ENCODE measurements at regions not wholly inside any gene's neighbourhood (a gene's known extent, or its start where the extent isn't known, plus 50 kb on each side); places are given as distances from the start of the nearest gene placed in this dataset.

DNA sequence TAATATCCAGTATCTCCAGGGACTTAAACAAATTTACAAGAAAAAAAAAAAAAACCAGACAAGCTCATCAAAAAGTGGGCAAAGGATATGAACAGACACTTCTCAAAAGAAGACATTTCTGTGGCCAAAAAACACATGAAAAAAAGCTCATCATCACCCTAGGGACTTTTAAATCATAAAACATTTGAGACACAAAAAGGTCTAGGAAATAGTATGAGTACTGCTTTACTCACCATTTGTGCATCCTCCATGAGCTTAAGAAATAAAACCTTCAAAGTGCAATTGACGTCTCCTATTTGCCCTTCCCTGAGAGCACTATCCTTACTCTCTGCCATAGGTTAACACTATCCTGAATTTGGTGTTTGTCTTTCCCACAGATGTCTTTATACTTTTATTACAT, 193.7 kb upstream of the NREP start:
- no peaks in the 10 kb centered on the region for H4K20me1 ChIP-seq (ENCODE audit: insufficient read depth)
- H3K27me3 ChIP-seq (ENCODE audit: insufficient read depth, low read depth) = no peaks in the 10 kb centered on the region
- H3K4me2 ChIP-seq = no peak overlapping the region
- no TSS peak for BruUV-seq (replicated peaks)
- no peak overlapping the region for H3K27ac ChIP-seq
- no peak overlapping the region for H2AFZ ChIP-seq
- H3K36me3 ChIP-seq (ENCODE audit: low read depth) = no peaks in the 10 kb centered on the region
- no peak for DNase-seq
- intact Hi-C loops (cut with micrococcal nuclease; ENCODE audit: unreplicated experiment) = no loop called here
- ChIA-PET CTCF (no interaction called here), POLR2A (ENCODE audit: unreplicated experiment) (no interaction called here)
- no peaks in the 10 kb centered on the region for H3K4me1 ChIP-seq (replicated peaks; ENCODE audit: insufficient read depth)
- H3F3A ChIP-seq (ENCODE audit: insufficient read depth, low read depth) = no peaks in the 10 kb centered on the region
- no peak overlapping the region for H3K4me3 ChIP-seq
- no peak for TF ChIP-seq EZH2 (IDR thresholded peaks at IDR 0.05; ENCODE audit: low read depth)
- TF ChIP-seq, protein P1, sequence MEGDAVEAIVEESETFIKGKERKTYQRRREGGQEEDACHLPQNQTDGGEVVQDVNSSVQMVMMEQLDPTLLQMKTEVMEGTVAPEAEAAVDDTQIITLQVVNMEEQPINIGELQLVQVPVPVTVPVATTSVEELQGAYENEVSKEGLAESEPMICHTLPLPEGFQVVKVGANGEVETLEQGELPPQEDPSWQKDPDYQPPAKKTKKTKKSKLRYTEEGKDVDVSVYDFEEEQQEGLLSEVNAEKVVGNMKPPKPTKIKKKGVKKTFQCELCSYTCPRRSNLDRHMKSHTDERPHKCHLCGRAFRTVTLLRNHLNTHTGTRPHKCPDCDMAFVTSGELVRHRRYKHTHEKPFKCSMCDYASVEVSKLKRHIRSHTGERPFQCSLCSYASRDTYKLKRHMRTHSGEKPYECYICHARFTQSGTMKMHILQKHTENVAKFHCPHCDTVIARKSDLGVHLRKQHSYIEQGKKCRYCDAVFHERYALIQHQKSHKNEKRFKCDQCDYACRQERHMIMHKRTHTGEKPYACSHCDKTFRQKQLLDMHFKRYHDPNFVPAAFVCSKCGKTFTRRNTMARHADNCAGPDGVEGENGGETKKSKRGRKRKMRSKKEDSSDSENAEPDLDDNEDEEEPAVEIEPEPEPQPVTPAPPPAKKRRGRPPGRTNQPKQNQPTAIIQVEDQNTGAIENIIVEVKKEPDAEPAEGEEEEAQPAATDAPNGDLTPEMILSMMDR (conservative IDR thresholded peaks at IDR 0.05) = no peak
- H3K79me2 ChIP-seq (ENCODE audit: low read depth) = no peaks in the 10 kb centered on the region
- H3K9me3 ChIP-seq (ENCODE audit: insufficient read depth, low read depth) = no peaks in the 10 kb centered on the region
- H3K9me2 ChIP-seq (ENCODE audit: insufficient read depth) = no peaks in the 10 kb centered on the region

DNA sequence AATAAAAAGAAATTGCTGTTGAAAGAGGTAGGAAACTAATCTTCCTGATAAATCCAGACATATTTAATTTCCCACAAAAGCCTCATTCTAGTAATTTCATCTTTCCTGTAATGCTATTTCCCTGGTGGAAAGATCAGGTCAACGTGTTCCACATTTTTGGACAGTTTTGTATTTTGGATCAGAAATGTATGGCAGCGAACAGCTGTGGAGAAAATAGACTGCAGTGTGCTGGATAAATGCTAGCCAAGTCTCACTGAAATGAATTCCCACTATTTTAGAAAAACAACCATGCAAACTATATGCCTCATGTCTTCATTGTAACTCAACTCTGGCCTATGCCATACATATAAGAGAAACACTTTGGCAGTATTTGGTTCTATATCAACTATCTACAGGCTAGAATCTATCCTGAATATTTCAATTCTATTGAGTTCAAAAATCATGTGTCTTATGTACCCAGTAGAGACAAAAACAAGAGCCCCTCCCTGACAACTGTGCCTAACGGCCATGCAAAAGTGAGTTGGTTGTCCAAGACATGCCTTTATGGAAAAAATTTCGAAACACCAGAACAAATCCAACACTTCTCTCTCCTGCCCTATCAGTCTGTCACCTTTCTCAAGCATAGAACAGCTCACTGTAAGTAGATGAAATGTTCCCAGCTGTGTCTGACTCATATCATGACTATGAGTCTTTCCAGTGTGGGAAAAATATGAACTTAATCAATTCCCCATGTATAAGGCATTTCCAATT, 191.3 kb upstream of the NREP start:
- intact Hi-C loops (cut with micrococcal nuclease; ENCODE audit: unreplicated experiment) = no loop called here
- ChIA-PET CTCF (no interaction called here), POLR2A (ENCODE audit: unreplicated experiment) (interaction anchor here (0.6 kb wide), 1 partner anchor 98 kb away, joined by 10 read pairs; no protein-coding TSS in a partner anchor)
- H3K9me3 ChIP-seq (ENCODE audit: insufficient read depth, low read depth) = no peaks in the 10 kb centered on the region
- TF ChIP-seq, protein P1 (conservative IDR thresholded peaks at IDR 0.05) = no peak
- TF ChIP-seq EZH2 (IDR thresholded peaks at IDR 0.05; ENCODE audit: low read depth) = no peak
- no peaks in the 10 kb centered on the region for H3K36me3 ChIP-seq (ENCODE audit: low read depth)
- H3K4me2 ChIP-seq = no peak overlapping the region
- no peaks in the 10 kb centered on the region for H3F3A ChIP-seq (ENCODE audit: insufficient read depth, low read depth)
- no peaks in the 10 kb centered on the region for H3K79me2 ChIP-seq (ENCODE audit: low read depth)
- no peak for DNase-seq
- H3K4me3 ChIP-seq = no peak overlapping the region
- H3K27ac ChIP-seq = no peak overlapping the region
- no peaks in the 10 kb centered on the region for H3K4me1 ChIP-seq (replicated peaks; ENCODE audit: insufficient read depth)
- no peaks in the 10 kb centered on the region for H3K27me3 ChIP-seq (ENCODE audit: insufficient read depth, low read depth)
- no peaks in the 10 kb centered on the region for H4K20me1 ChIP-seq (ENCODE audit: insufficient read depth)
- no peak overlapping the region for H2AFZ ChIP-seq
- no peaks in the 10 kb centered on the region for H3K9me2 ChIP-seq (ENCODE audit: insufficient read depth)
- no TSS peak for BruUV-seq (replicated peaks)

DNA sequence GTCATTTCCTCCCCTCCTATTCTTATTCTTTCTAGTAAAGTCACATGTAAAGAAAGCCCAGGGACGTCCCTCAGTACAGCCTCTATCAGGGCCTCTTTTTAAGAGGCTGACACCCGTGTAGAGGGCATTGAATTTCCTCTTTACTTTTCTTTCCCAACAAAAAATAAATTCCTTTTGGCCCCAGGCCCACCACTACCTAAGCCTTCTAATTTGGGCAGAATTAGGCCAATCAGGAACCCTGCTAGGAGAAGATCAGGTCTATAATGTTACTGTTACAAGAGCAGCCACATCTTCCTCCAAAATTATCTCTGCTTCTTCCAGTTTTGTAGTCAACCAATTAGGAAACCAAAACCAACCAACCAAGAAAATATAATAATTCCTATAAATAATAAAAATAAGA, 189.6 kb upstream of the NREP start:
- Histone ChIP-seq H3K27me3 (ENCODE audit: insufficient read depth, low read depth) (no peaks in the 10 kb centered on the region), H2AFZ (no peak overlapping the region), H4K20me1 (ENCODE audit: insufficient read depth) (no peaks in the 10 kb centered on the region), H3K4me2 (no peak overlapping the region), H3K36me3 (ENCODE audit: low read depth) (no peaks in the 10 kb centered on the region), H3K4me3 (no peak overlapping the region), H3F3A (ENCODE audit: insufficient read depth, low read depth) (no peaks in the 10 kb centered on the region), H3K79me2 (ENCODE audit: low read depth) (no peaks in the 10 kb centered on the region), H3K4me1 (replicated peaks; ENCODE audit: insufficient read depth) (no peaks in the 10 kb centered on the region), H3K27ac (no peak overlapping the region), H3K9me3 (ENCODE audit: insufficient read depth, low read depth) (no peaks in the 10 kb centered on the region), H3K9me2 (ENCODE audit: insufficient read depth) (no peaks in the 10 kb centered on the region)
- intact Hi-C loops (cut with micrococcal nuclease; ENCODE audit: unreplicated experiment) = no loop called here
- BruUV-seq (replicated peaks) = no TSS peak
- ChIA-PET CTCF (no interaction called here), POLR2A (ENCODE audit: unreplicated experiment) (no interaction called here)
- TF ChIP-seq, protein P1 (conservative IDR thresholded peaks at IDR 0.05) = no peak
- no peak for TF ChIP-seq EZH2 (IDR thresholded peaks at IDR 0.05; ENCODE audit: low read depth)
- no peak for DNase-seq
